GM23338 (cell line): ENCODE measurements at regions not wholly inside any gene's neighbourhood (a gene's known extent, or its start where the extent isn't known, plus 50 kb on each side); places are given as distances from the start of the nearest gene placed in this dataset.

ENCODE experiments used
- ATAC-seq: fragments of 200-7000 bp; cut with Tn5 transposase; 3 replicates; pipeline ENCODE4 v1.9.1; 2020
- DNase-seq: peaks from one replicate; pipeline ENCODE4 v3.0.0-alpha.2; 2015; ENCODE audit warnings: low spot score
- H2AFZ ChIP-seq: fragments of 200-600 bp; sonication (generic); 2 replicates; pipeline ENCODE4 v1.8.0; 2016; ENCODE audit warnings: antibody characterized with exemption, mild to moderate bottlenecking, moderate library complexity
- H3F3A ChIP-seq: fragments of 200-600 bp; sonication (generic); replicated peaks from 2 replicates; pipeline ENCODE4 v1.8.0; 2017; ENCODE audit warnings: antibody characterized with exemption, mixed run types, low read depth
- H3K27ac ChIP-seq: fragments of 200-600 bp; sonication (generic); 2 replicates; pipeline ENCODE4 v1.6.1; 2016; ENCODE audit warnings: low read depth
- H3K27me3 ChIP-seq: fragments of 200-600 bp; sonication (generic); 2 replicates; pipeline ENCODE4 v1.8.0; 2016; ENCODE audit warnings: mild to moderate bottlenecking, mixed run types, moderate library complexity; ENCODE audit not compliant: insufficient read depth
- H3K36me3 ChIP-seq: fragments of 200-600 bp; sonication (generic); 2 replicates; pipeline ENCODE4 v1.8.0; 2016; ENCODE audit warnings: mild to moderate bottlenecking; ENCODE audit not compliant: insufficient read depth
- H3K4me1 ChIP-seq: fragments of 200-600 bp; sonication (generic); 2 replicates; pipeline ENCODE4 v1.8.0; 2016; ENCODE audit warnings: mild to moderate bottlenecking, moderate library complexity; ENCODE audit not compliant: insufficient read depth
- H3K4me2 ChIP-seq: fragments of 200-600 bp; sonication (generic); 2 replicates; pipeline ENCODE4 v1.7.1; 2017; ENCODE audit warnings: mixed run types
- H3K4me3 ChIP-seq: fragments of 200-600 bp; sonication (generic); 2 replicates; pipeline ENCODE4 v1.6.1; 2016; ENCODE audit warnings: mixed run types
- H3K79me2 ChIP-seq: fragments of 200-600 bp; sonication (generic); replicated peaks from 2 replicates; pipeline ENCODE4 v1.8.0; 2017; ENCODE audit warnings: mild to moderate bottlenecking; ENCODE audit not compliant: insufficient read depth
- H3K9me2 ChIP-seq: fragments of 200-600 bp; sonication (generic); 2 replicates; pipeline ENCODE4 v1.8.0; 2017; ENCODE audit not compliant: insufficient read depth
- H4K20me1 ChIP-seq: fragments of 200-600 bp; sonication (generic); replicated peaks from 2 replicates; pipeline ENCODE4 v1.8.0; 2017; ENCODE audit warnings: mild to moderate bottlenecking; ENCODE audit not compliant: insufficient read depth
- H3K27ac Mint-ChIP-seq: 2 replicates; pipeline ENCODE4 v1.8.0; 2020; ENCODE audit warnings: inconsistent platforms, mild to moderate bottlenecking, moderate library complexity, mixed read lengths
- H3K27me3 Mint-ChIP-seq: 3 replicates; pipeline ENCODE4 v1.8.0; 2022; ENCODE audit warnings: low read depth, mild to moderate bottlenecking, moderate library complexity, mixed read lengths, inconsistent platforms; ENCODE audit not compliant: insufficient read depth, poor library complexity
- H3K36me3 Mint-ChIP-seq: 3 replicates; pipeline ENCODE4 v1.8.0; 2021; ENCODE audit warnings: low read depth, mild to moderate bottlenecking, inconsistent platforms, moderate library complexity, mixed read lengths
- H3K4me1 Mint-ChIP-seq: 3 replicates; pipeline ENCODE4 v1.8.0; 2020; ENCODE audit warnings: mild to moderate bottlenecking, inconsistent platforms, mixed read lengths
- H3K4me3 Mint-ChIP-seq: 3 replicates; pipeline ENCODE4 v1.8.0; 2021; ENCODE audit warnings: moderate library complexity, mild to moderate bottlenecking, inconsistent platforms, mixed read lengths
- H3K9me3 Mint-ChIP-seq: 3 replicates; pipeline ENCODE4 v1.8.0; 2020; ENCODE audit warnings: moderate library complexity, mild to moderate bottlenecking, inconsistent platforms, mixed read lengths
- EZH2 ChIP-seq: fragments of 200-600 bp; sonication (generic); IDR thresholded peaks from one replicate; pipeline ENCODE4 v1.8.0; 2017; ENCODE audit warnings: antibody characterized with exemption, mild to moderate bottlenecking, low read depth; ENCODE audit not compliant: unreplicated experiment
- STAT1 ChIP-seq: IDR thresholded peaks from one replicate; pipeline ENCODE4 v1.6.1; 2016; ENCODE audit warnings: antibody characterized with exemption; ENCODE audit not compliant: unreplicated experiment
- ZNF114 ChIP-seq: fragments of 250-450 bp; sonication (Bioruptor Pico); IDR thresholded peaks from 2 replicates; pipeline ENCODE4 v1.5.0; 2020; ENCODE audit warnings: mild to moderate bottlenecking, moderate library complexity
- TF ChIP-seq, protein P1 (sequence below), 2 experiments: fragments of 200-600 bp in 1 of 2; sonication (generic) in 1 of 2; conservative IDR thresholded peaks; 2 replicates each; pipeline versions ENCODE4 v1.5.1 to v1.6.1; 2016 to 2017; ENCODE audit warnings: antibody characterized with exemption in 2 of 2, low read depth in 2 of 2, mild to moderate bottlenecking in 2 of 2, moderate library complexity in 1 of 2
- TF ChIP-seq, protein P2 (sequence below): IDR thresholded peaks from 2 replicates; pipeline ENCODE4 v1.6.1; 2016; ENCODE audit warnings: antibody characterized with exemption
- TF ChIP-seq, protein P3 (sequence below): fragments of 250-450 bp; sonication (Bioruptor Pico); IDR thresholded peaks from 2 replicates; pipeline ENCODE4 v1.5.0; 2020; ENCODE audit warnings: mild to moderate bottlenecking, moderate library complexity

- Mint-ChIP-seq H3K27me3 (peaks cover 3% of the 10 kb centered on the region), H3K9me3 (no peaks in the 10 kb centered on the region), H3K27ac (no peak overlapping the region), H3K4me3 (no peak overlapping the region), H3K4me1 (no peaks in the 10 kb centered on the region; the same call in 2 of the 3 replicates), H3K36me3 (no peaks in the 10 kb centered on the region)
- DNase-seq, result peak; percentile 86
- Histone ChIP-seq H3K4me2 (no peak overlapping the region), H3K4me3 (no peak overlapping the region), H3K9me2 (no peaks in the 10 kb centered on the region), H3K4me1 (no peaks in the 10 kb centered on the region), H3K79me2 (no peaks in the 10 kb centered on the region), H4K20me1 (no peaks in the 10 kb centered on the region), H2AFZ (0 out of 2 replicates have a peak overlapping the region, but pooled peaks have one; percentile 1), H3F3A (no peaks in the 10 kb centered on the region), H3K27me3 (no peaks in the 10 kb centered on the region), H3K36me3 (no peaks in the 10 kb centered on the region), H3K27ac (no peak overlapping the region)
- TF ChIP-seq, protein P1, sequence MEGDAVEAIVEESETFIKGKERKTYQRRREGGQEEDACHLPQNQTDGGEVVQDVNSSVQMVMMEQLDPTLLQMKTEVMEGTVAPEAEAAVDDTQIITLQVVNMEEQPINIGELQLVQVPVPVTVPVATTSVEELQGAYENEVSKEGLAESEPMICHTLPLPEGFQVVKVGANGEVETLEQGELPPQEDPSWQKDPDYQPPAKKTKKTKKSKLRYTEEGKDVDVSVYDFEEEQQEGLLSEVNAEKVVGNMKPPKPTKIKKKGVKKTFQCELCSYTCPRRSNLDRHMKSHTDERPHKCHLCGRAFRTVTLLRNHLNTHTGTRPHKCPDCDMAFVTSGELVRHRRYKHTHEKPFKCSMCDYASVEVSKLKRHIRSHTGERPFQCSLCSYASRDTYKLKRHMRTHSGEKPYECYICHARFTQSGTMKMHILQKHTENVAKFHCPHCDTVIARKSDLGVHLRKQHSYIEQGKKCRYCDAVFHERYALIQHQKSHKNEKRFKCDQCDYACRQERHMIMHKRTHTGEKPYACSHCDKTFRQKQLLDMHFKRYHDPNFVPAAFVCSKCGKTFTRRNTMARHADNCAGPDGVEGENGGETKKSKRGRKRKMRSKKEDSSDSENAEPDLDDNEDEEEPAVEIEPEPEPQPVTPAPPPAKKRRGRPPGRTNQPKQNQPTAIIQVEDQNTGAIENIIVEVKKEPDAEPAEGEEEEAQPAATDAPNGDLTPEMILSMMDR (conservative IDR thresholded peaks at IDR 0.05; ENCODE audit: low read depth in 2 of 2), result peak; percentile 92 to 97
- TF ChIP-seq EZH2, result no peak
- peak; percentile 94 for ATAC-seq
Observed at GRCh38 chr16:66315210-66315825, 51.2 kb upstream of the CDH5 start.

DNA sequence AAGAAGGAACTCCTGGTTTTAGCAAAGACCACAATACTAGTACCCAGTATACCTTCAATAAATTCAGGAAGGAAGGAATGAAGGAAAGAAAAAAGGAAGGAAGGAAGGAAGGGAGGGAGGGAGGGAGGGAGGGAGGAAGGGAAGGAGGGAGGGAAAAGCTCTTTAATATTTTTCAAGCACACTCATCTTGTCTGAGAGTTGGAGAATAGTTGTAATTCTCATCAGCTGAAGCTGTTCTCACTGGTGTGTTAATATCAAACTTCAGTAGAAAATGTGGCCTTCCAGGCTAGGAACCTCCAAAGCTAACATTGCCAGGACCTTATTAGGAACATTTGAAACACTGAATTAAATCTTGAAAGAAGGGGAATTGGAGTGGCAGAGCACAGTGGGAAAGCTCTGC is 55.2 kb upstream of the CDH5 start:
- Mint-ChIP-seq H3K9me3 (no peaks in the 10 kb centered on the region), H3K4me3 (no peak overlapping the region), H3K27ac (no peak overlapping the region), H3K36me3 (no peaks in the 10 kb centered on the region), H3K4me1 (no peaks in the 10 kb centered on the region; the same call in 2 of the 3 replicates), H3K27me3 (no peaks in the 10 kb centered on the region)
- Histone ChIP-seq H3K27ac (no peak overlapping the region), H3K4me2 (no peak overlapping the region), H3K4me3 (no peak overlapping the region), H3K27me3 (no peaks in the 10 kb centered on the region), H4K20me1 (no peaks in the 10 kb centered on the region), H3K79me2 (no peaks in the 10 kb centered on the region), H3K4me1 (no peaks in the 10 kb centered on the region), H3K36me3 (no peaks in the 10 kb centered on the region), H3F3A (no peaks in the 10 kb centered on the region), H2AFZ (no peak overlapping the region), H3K9me2 (no peaks in the 10 kb centered on the region)
- ATAC-seq, result no peak
- no peak for DNase-seq
- TF ChIP-seq, protein P2, sequence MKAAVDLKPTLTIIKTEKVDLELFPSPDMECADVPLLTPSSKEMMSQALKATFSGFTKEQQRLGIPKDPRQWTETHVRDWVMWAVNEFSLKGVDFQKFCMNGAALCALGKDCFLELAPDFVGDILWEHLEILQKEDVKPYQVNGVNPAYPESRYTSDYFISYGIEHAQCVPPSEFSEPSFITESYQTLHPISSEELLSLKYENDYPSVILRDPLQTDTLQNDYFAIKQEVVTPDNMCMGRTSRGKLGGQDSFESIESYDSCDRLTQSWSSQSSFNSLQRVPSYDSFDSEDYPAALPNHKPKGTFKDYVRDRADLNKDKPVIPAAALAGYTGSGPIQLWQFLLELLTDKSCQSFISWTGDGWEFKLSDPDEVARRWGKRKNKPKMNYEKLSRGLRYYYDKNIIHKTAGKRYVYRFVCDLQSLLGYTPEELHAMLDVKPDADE, result no peak

DNA sequence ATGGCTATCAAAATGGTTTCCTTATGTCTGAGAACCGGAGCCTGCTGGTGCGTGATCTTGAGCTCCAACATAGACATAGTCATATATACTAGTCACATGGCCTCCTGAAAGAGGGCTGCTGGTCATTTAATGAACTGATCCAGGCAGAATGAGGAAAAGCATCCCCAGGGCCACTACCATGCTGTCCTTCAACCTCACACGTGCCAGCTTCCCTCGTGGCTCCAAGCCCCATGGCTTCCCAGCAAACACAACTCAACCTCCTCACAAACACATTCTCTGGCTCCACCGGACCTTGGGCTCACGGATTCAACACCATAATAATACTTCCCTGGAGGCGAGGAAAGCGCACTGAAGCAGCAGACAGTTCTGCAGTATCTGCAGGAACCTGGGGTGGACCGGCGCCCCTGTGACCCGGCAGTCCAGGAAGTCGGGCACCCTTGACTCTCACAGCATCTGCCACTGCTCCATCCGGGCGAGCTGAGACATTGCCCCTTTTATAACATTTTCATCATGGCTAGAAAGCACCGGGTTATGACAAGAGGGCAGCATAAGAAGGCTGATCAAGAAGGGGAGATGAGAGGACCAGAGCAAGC is 57.2 kb upstream of the CDH5 start:
- ATAC-seq, result no peak
- no peak overlapping the region for H3K4me3 Mint-ChIP-seq
- TF ChIP-seq, protein P3, sequence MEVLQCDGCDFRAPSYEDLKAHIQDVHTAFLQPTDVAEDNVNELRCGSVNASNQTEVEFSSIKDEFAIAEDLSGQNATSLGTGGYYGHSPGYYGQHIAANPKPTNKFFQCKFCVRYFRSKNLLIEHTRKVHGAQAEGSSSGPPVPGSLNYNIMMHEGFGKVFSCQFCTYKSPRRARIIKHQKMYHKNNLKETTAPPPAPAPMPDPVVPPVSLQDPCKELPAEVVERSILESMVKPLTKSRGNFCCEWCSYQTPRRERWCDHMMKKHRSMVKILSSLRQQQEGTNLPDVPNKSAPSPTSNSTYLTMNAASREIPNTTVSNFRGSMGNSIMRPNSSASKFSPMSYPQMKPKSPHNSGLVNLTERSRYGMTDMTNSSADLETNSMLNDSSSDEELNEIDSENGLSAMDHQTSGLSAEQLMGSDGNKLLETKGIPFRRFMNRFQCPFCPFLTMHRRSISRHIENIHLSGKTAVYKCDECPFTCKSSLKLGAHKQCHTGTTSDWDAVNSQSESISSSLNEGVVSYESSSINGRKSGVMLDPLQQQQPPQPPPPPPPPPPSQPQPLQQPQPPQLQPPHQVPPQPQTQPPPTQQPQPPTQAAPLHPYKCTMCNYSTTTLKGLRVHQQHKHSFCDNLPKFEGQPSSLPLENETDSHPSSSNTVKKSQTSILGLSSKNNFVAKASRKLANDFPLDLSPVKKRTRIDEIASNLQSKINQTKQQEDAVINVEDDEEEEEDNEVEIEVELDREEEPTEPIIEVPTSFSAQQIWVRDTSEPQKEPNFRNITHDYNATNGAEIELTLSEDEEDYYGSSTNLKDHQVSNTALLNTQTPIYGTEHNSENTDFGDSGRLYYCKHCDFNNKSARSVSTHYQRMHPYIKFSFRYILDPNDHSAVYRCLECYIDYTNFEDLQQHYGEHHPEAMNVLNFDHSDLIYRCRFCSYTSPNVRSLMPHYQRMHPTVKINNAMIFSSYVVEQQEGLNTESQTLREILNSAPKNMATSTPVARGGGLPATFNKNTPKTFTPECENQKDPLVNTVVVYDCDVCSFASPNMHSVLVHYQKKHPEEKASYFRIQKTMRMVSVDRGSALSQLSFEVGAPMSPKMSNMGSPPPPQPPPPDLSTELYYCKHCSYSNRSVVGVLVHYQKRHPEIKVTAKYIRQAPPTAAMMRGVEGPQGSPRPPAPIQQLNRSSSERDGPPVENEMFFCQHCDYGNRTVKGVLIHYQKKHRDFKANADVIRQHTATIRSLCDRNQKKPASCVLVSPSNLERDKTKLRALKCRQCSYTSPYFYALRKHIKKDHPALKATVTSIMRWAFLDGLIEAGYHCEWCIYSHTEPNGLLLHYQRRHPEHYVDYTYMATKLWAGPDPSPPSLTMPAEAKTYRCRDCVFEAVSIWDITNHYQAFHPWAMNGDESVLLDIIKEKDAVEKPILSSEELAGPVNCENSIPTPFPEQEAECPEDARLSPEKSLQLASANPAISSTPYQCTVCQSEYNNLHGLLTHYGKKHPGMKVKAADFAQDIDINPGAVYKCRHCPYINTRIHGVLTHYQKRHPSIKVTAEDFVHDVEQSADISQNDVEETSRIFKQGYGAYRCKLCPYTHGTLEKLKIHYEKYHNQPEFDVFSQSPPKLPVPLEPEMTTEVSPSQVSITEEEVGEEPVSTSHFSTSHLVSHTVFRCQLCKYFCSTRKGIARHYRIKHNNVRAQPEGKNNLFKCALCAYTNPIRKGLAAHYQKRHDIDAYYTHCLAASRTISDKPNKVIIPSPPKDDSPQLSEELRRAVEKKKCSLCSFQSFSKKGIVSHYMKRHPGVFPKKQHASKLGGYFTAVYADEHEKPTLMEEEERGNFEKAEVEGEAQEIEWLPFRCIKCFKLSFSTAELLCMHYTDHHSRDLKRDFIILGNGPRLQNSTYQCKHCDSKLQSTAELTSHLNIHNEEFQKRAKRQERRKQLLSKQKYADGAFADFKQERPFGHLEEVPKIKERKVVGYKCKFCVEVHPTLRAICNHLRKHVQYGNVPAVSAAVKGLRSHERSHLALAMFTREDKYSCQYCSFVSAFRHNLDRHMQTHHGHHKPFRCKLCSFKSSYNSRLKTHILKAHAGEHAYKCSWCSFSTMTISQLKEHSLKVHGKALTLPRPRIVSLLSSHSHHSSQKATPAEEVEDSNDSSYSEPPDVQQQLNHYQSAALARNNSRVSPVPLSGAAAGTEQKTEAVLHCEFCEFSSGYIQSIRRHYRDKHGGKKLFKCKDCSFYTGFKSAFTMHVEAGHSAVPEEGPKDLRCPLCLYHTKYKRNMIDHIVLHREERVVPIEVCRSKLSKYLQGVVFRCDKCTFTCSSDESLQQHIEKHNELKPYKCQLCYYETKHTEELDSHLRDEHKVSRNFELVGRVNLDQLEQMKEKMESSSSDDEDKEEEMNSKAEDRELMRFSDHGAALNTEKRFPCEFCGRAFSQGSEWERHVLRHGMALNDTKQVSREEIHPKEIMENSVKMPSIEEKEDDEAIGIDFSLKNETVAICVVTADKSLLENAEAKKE, result no peak
- TF ChIP-seq ZNF114 (CRISPR knock-in tag) (no peak), STAT1 (no peak)

More for the DNA sequence above, 57.2 kb upstream of the CDH5 start:
- H3K4me1 ChIP-seq, result no peaks in the 10 kb centered on the region
- no peaks in the 10 kb centered on the region for H4K20me1 ChIP-seq
- Mint-ChIP-seq H3K36me3 (no peaks in the 10 kb centered on the region), H3K4me1 (no peaks in the 10 kb centered on the region; the same call in 1 of the 3 replicates), H3K9me3 (no peaks in the 10 kb centered on the region), H3K27ac (no peak overlapping the region), H3K27me3 (peaks cover 2% of the 10 kb centered on the region)
- H3K27me3 ChIP-seq, result no peaks in the 10 kb centered on the region
- no peak overlapping the region for H3K4me3 ChIP-seq
- no peaks in the 10 kb centered on the region for H3K36me3 ChIP-seq
- no peak overlapping the region for H3K27ac ChIP-seq
- no peaks in the 10 kb centered on the region for H3K9me2 ChIP-seq
- no peaks in the 10 kb centered on the region for H3F3A ChIP-seq
- H3K4me2 ChIP-seq, result no peak overlapping the region
- no peaks in the 10 kb centered on the region for H3K79me2 ChIP-seq
- no peak for DNase-seq
- H2AFZ ChIP-seq, result no peak overlapping the region
